ENCODE measurements at regions not wholly inside any gene's neighbourhood (a gene's known extent, or its start where the extent isn't known, plus 50 kb on each side); places are given as distances from the start of the nearest gene placed in this dataset.
"Not testable (repeated sequence)": the region's sequence is repeated elsewhere in the genome, so short reads cannot be mapped to it uniquely, and the experiment has no call there.

DNA sequence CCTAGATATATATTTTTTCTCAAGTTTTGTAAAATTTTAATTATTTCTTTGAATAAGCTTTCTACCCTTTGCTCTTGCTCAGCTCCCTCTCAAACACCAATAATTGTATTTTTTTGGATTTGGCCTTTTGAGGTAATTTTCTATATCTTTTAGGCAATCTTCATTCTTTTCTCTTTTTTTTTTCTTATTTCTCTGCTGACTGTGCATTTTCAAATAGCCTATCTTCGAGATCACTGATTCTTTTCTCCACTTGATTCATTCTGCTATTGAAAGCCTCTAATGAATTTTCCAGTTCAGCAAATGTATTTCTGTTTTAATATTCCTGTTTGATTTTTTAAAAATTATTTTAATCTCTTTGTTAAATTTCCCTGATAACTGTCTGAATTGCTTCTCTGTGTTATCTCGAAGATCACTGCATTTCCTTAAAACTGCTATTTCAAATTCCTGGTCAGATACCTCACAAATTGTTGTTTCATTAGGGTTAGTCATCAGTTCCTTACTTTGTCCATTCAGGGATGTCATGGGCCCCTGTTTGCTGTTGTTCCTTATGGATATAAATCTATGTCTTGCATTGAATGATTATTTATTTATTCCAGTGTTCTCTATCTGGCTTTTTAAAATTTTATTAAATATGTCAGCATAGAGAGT lies 100.1 kb upstream of the UNC5B start:
- intact Hi-C loops (cut with micrococcal nuclease; ENCODE audit: unreplicated experiment), result no loop called here
- Histone ChIP-seq H3K4me3 (no peak overlapping the region), H4K20me1 (ENCODE audit: insufficient read depth) (no peaks in the 10 kb centered on the region), H3K36me3 (ENCODE audit: low read depth) (no peaks in the 10 kb centered on the region), H3K4me2 (no peak overlapping the region), H3K9me3 (ENCODE audit: insufficient read depth, low read depth) (peaks cover 13% of the 10 kb centered on the region), H3K4me1 (replicated peaks; ENCODE audit: insufficient read depth) (no peaks in the 10 kb centered on the region), H3K79me2 (ENCODE audit: low read depth) (no peaks in the 10 kb centered on the region), H3F3A (ENCODE audit: insufficient read depth, low read depth) (no peaks in the 10 kb centered on the region), H3K27ac (no peak overlapping the region), H3K27me3 (ENCODE audit: insufficient read depth, low read depth) (peaks cover 25% of the 10 kb centered on the region; the same call in 1 of the 2 replicates), H2AFZ (no peak overlapping the region), H3K9me2 (ENCODE audit: insufficient read depth) (no peaks in the 10 kb centered on the region)
- TF ChIP-seq, protein P1, sequence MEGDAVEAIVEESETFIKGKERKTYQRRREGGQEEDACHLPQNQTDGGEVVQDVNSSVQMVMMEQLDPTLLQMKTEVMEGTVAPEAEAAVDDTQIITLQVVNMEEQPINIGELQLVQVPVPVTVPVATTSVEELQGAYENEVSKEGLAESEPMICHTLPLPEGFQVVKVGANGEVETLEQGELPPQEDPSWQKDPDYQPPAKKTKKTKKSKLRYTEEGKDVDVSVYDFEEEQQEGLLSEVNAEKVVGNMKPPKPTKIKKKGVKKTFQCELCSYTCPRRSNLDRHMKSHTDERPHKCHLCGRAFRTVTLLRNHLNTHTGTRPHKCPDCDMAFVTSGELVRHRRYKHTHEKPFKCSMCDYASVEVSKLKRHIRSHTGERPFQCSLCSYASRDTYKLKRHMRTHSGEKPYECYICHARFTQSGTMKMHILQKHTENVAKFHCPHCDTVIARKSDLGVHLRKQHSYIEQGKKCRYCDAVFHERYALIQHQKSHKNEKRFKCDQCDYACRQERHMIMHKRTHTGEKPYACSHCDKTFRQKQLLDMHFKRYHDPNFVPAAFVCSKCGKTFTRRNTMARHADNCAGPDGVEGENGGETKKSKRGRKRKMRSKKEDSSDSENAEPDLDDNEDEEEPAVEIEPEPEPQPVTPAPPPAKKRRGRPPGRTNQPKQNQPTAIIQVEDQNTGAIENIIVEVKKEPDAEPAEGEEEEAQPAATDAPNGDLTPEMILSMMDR (conservative IDR thresholded peaks at IDR 0.05), result no peak
- TF ChIP-seq EZH2 (IDR thresholded peaks at IDR 0.05; ENCODE audit: low read depth), result no peak
- ChIA-PET POLR2A (ENCODE audit: unreplicated experiment) (no interaction called here), CTCF (no interaction called here)
- DNase-seq, result no peak
- BruUV-seq (replicated peaks), result no TSS peak

DNA sequence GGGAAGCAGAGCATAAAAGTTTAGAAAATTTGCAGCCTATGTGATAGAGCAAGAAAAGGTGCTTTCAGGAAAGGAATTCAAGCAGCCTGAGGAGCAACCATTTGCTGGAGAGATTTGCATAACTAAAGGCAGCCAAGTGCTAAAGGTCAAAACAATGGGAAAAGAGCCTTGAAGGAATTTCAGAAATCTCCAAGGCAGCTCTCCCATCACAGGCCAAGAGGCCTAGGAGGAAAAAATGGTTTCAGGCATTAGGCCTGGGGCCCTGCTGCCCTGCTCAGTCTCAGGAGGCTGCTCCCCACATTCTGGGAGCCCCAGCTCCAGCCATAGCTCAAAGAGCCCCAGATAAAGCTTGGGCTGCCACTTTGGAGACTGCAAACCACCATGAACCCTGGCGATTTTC lies 95.9 kb upstream of the UNC5B start:
- no peak for TF ChIP-seq EZH2 (IDR thresholded peaks at IDR 0.05; ENCODE audit: low read depth)
- TF ChIP-seq, protein P1 (conservative IDR thresholded peaks at IDR 0.05), result no peak
- Histone ChIP-seq H3K27ac (no peak overlapping the region), H3K4me2 (no peak overlapping the region), H3K36me3 (ENCODE audit: low read depth) (no peaks in the 10 kb centered on the region), H4K20me1 (ENCODE audit: insufficient read depth) (no peaks in the 10 kb centered on the region), H3K27me3 (ENCODE audit: insufficient read depth, low read depth) (peaks cover 20% of the 10 kb centered on the region), H3K9me2 (ENCODE audit: insufficient read depth) (no peaks in the 10 kb centered on the region), H3K9me3 (ENCODE audit: insufficient read depth, low read depth) (peaks cover 13% of the 10 kb centered on the region), H3F3A (ENCODE audit: insufficient read depth, low read depth) (no peaks in the 10 kb centered on the region), H3K4me3 (no peak overlapping the region), H3K79me2 (ENCODE audit: low read depth) (no peaks in the 10 kb centered on the region), H2AFZ (no peak overlapping the region), H3K4me1 (replicated peaks; ENCODE audit: insufficient read depth) (no peaks in the 10 kb centered on the region)
- no peak for DNase-seq
- CTCF ChIA-PET, result no interaction called here
- intact Hi-C loops (cut with micrococcal nuclease; ENCODE audit: unreplicated experiment), result no loop called here
- BruUV-seq (replicated peaks), result no TSS peak
- POLR2A ChIA-PET (ENCODE audit: unreplicated experiment), result no interaction called here

DNA sequence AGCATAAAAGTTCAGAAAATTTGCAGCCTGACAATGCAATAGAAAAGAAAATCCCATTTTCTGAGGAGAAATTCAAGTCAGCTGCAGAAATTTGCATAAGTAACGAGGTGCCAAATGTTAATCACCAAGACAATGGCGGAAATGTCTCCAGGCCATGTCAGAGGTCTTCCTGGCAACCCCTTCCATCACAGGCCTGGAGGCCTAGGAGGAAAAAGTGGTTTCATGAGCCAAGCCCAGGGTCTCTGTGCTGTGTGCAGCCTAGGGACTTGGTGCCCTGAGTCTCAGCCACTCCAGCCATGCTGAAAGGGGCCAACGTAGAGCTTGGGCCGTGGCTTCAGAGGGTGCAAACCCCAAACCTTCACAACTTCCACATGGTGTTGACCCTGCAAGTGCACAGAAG lies 94.8 kb upstream of the UNC5B start:
- DNase-seq; CTCF ChIA-PET; H4K20me1 ChIP-seq (ENCODE audit: insufficient read depth); H3K27ac ChIP-seq; H3F3A ChIP-seq (ENCODE audit: insufficient read depth, low read depth); H2AFZ ChIP-seq; H3K4me1 ChIP-seq (replicated peaks; ENCODE audit: insufficient read depth); H3K4me3 ChIP-seq; H3K79me2 ChIP-seq (ENCODE audit: low read depth); intact Hi-C loops (cut with micrococcal nuclease; ENCODE audit: unreplicated experiment); H3K4me2 ChIP-seq; BruUV-seq (replicated peaks); H3K36me3 ChIP-seq (ENCODE audit: low read depth); POLR2A ChIA-PET (ENCODE audit: unreplicated experiment); H3K9me2 ChIP-seq (ENCODE audit: insufficient read depth): not testable (repeated sequence)
- peaks cover 30% of the 10 kb centered on the region for H3K27me3 ChIP-seq (ENCODE audit: insufficient read depth, low read depth)
- peaks cover 13% of the 10 kb centered on the region for H3K9me3 ChIP-seq (ENCODE audit: insufficient read depth, low read depth)

DNA sequence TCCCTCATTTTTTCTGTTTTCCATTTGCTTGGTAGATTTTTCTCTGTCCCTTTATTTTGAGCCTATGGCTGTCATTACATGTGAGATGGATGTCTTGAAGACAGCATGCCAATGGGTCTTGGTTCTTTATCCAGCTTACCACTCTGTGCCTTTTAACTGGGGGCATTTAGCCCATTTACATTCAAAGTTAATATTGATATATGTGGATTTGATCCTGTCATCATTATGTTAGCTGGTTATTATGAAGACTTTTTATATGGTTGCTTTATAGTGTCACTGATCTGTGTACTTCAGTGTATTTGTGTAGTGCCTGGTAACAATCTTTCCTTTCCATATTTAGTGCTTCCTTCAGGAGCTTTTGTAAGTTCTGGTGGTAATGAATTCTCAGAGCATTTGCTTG lies 89.3 kb upstream of the UNC5B start:
- H3K36me3 ChIP-seq (ENCODE audit: low read depth), result no peaks in the 10 kb centered on the region
- TF ChIP-seq, protein P1 (conservative IDR thresholded peaks at IDR 0.05), result no peak
- no peak for TF ChIP-seq EZH2 (IDR thresholded peaks at IDR 0.05; ENCODE audit: low read depth)
- no peaks in the 10 kb centered on the region for H3K9me3 ChIP-seq (ENCODE audit: insufficient read depth, low read depth)
- H3K4me3 ChIP-seq, result no peak overlapping the region
- H3K79me2 ChIP-seq (ENCODE audit: low read depth), result no peaks in the 10 kb centered on the region
- intact Hi-C loops (cut with micrococcal nuclease; ENCODE audit: unreplicated experiment), result no loop called here
- no peaks in the 10 kb centered on the region; the same call in 1 of the 2 replicates for H4K20me1 ChIP-seq (ENCODE audit: insufficient read depth)
- H3F3A ChIP-seq (ENCODE audit: insufficient read depth, low read depth), result no peaks in the 10 kb centered on the region
- H3K9me2 ChIP-seq (ENCODE audit: insufficient read depth), result no peaks in the 10 kb centered on the region
- H3K4me2 ChIP-seq, result no peak overlapping the region
- POLR2A ChIA-PET (ENCODE audit: unreplicated experiment), result no interaction called here
- CTCF ChIA-PET, result no interaction called here
- no peaks in the 10 kb centered on the region for H3K4me1 ChIP-seq (replicated peaks; ENCODE audit: insufficient read depth)
- H2AFZ ChIP-seq, result no peak overlapping the region
- BruUV-seq (replicated peaks), result no TSS peak
- H3K27ac ChIP-seq, result no peak overlapping the region
- DNase-seq, result no peak
- peaks cover 67% of the 10 kb centered on the region for H3K27me3 ChIP-seq (ENCODE audit: insufficient read depth, low read depth)
